Activated CD8-positive, alpha-beta memory T cell treated with anti-CD3 and anti-CD28 coated beads, Interleukin-2, amount 10 ng/mL, durations not matched to agents 7 days and 5 days (primary cell): ENCODE measurements at regions not wholly inside any gene's neighbourhood (a gene's known extent, or its start where the extent isn't known, plus 50 kb on each side); places are given as distances from the start of the nearest gene placed in this dataset.

ENCODE experiments used
- ATAC-seq: fragments of 150-1000 bp; cut with Tn5 transposase; one replicate; pipeline ENCODE4 v1.10.0; 2021; ENCODE audit warnings: moderate library complexity
- CTCF ChIA-PET: fragments of 350-600 bp; sonication (Branson Sonifier 250); formaldehyde crosslinking; loops from one replicate; lab custom pipeline; 2021; ENCODE audit warnings: antibody characterized with exemption; lab: Charles Lee
- DNase-seq: peaks from one replicate; pipeline ENCODE4 v3.0.0-alpha.2; 2020
- H3K27ac Mint-ChIP-seq: one replicate; pipeline ENCODE4 v1.8.0; 2021; ENCODE audit warnings: mild to moderate bottlenecking, mixed read lengths
- H3K27me3 Mint-ChIP-seq: one replicate; pipeline ENCODE4 v1.8.0; 2021; ENCODE audit warnings: mixed read lengths
- H3K36me3 Mint-ChIP-seq: one replicate; pipeline ENCODE4 v1.8.0; 2021; ENCODE audit warnings: mild to moderate bottlenecking, mixed read lengths
- H3K4me1 Mint-ChIP-seq: one replicate; pipeline ENCODE4 v1.8.0; 2021; ENCODE audit warnings: mixed read lengths
- H3K4me3 Mint-ChIP-seq: one replicate; pipeline ENCODE4 v1.8.0; 2021; ENCODE audit warnings: mild to moderate bottlenecking, moderate library complexity, mixed read lengths
- H3K9me3 Mint-ChIP-seq: one replicate; pipeline ENCODE4 v1.8.0; 2022; ENCODE audit warnings: low read depth, mixed read lengths

GRCh38 chr9:101792475-101792874, 54.0 kb upstream of the GRIN3A start:
- DNase-seq = no peak
- Mint-ChIP-seq H3K27me3 (no peaks in the 10 kb centered on the region), H3K36me3 (no peaks in the 10 kb centered on the region), H3K27ac (no peak overlapping the region), H3K9me3 (no peaks in the 10 kb centered on the region), H3K4me3 (no peak overlapping the region), H3K4me1 (no peaks in the 10 kb centered on the region)
- CTCF ChIA-PET = no interaction called here
- no peak for ATAC-seq

GRCh38 chr9:101791938-101792337, 53.5 kb upstream of the GRIN3A start:
- no peaks in the 10 kb centered on the region for H3K36me3 Mint-ChIP-seq
- DNase-seq = no peak
- no peak overlapping the region for H3K4me3 Mint-ChIP-seq
- no peaks in the 10 kb centered on the region for H3K27me3 Mint-ChIP-seq
- CTCF ChIA-PET = no interaction called here
- no peaks in the 10 kb centered on the region for H3K4me1 Mint-ChIP-seq
- no peaks in the 10 kb centered on the region for H3K9me3 Mint-ChIP-seq
- ATAC-seq = no peak
- H3K27ac Mint-ChIP-seq = no peak overlapping the region

- no peak overlapping the region for H3K4me3 Mint-ChIP-seq
- no peaks in the 10 kb centered on the region for H3K9me3 Mint-ChIP-seq
- no peak for ATAC-seq
- H3K27me3 Mint-ChIP-seq = no peaks in the 10 kb centered on the region
- no peaks in the 10 kb centered on the region for H3K4me1 Mint-ChIP-seq
- CTCF ChIA-PET = no interaction called here
- no peaks in the 10 kb centered on the region for H3K36me3 Mint-ChIP-seq
- DNase-seq = no peak
- no peak overlapping the region for H3K27ac Mint-ChIP-seq
Measured at GRCh38 chr9:101791533-101791932, 53.1 kb upstream of the GRIN3A start.
